Effector CD8-positive, alpha-beta T cell (primary cell): ENCODE measurements at regions not wholly inside any gene's neighbourhood (a gene's known extent, or its start where the extent isn't known, plus 50 kb on each side); places are given as distances from the start of the nearest gene placed in this dataset.

Experiments
- DNase-seq: peaks from one replicate; lab custom pipeline; 2025; lab: John Stamatoyannopoulos, UW

DNA sequence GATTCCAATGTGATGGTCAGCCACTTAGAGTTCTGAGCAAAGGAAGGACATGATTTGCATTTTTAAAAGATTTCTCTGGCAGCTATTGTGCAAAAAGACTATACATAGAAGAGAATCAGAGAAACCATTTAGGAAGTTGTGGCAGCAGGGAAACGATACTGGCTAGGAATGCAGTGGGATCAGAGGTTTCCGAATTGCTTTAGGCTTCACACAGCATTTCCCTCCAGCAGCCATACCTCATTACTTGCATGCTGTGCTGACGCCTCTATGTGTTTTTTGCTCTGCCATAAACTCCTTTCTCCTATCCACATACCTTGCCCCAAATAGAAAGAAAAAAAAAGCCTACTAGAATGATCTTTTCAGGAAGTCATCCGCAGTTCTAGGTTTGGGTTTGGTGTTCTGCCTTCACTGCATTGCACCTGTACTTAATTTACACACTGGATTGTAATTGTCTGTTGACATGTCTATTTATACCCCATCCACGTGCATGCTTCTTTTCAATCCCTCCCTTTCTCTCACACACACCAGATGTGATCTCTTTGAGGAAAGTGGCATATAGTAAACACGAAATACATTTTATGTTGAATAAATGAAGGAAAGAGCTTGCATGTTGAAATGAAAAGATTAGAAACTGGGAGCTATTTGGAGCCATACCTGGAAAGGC lies 860.3 kb upstream of the SEMA6D start:
- DNase-seq, result no peak

DNA sequence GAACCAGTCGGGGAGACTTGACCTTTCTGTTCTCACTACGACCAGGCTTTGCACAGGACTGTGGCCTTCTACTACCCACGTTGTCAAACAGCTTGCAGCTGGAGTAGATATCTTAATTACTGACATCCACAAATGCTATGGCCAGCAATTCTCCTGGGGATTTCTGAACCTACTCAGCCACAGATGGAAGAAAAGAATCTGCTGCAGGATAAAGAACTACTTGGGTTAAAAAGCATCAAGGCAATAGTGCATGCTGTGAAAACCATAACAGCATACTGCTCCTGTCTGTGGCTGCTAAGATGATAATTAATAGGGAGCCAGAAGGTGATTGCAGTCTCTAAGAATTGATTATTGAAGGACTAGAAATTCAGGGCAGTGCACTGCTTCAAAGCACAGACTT lies 859.2 kb upstream of the SEMA6D start:
- DNase-seq, result no peak

DNA sequence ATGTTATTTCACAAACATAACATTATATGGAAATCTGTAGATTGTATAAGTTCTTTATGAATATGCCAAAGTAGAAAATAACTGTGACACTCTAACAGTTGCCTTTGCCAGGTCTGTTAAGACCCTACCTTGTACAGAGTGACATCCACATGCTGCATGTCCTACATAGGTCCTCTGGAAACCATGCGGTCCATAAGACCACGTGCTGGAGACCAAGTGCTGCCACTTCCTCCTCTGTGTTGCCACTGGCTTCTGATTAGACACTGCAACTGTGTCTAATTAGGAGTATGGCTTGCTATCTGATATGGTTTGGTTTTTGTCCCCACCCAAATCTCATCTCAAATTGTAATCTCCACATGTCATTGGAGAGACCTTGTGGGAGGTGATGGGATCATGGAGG lies 855.5 kb upstream of the SEMA6D start:
- DNase-seq, result no peak

DNA sequence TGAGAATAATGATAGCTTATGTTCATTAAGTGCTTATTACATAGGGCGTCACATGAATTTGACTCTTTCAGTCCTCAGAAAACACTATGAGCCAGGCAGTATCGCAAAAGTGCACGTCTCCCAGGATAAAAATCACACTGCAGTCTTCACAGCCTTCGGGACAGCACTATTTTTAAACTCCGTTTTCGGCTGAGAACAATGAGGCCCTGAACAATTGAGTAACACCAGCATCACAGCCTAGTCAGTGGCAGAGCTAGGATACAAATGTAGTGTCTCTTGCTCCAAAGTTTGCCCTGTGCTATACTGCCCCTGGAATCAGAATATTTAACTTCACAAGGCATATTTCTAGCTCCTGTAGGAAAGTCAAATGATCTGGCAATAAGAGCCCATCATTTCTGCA lies 852.1 kb upstream of the SEMA6D start:
- DNase-seq, result no peak

DNA sequence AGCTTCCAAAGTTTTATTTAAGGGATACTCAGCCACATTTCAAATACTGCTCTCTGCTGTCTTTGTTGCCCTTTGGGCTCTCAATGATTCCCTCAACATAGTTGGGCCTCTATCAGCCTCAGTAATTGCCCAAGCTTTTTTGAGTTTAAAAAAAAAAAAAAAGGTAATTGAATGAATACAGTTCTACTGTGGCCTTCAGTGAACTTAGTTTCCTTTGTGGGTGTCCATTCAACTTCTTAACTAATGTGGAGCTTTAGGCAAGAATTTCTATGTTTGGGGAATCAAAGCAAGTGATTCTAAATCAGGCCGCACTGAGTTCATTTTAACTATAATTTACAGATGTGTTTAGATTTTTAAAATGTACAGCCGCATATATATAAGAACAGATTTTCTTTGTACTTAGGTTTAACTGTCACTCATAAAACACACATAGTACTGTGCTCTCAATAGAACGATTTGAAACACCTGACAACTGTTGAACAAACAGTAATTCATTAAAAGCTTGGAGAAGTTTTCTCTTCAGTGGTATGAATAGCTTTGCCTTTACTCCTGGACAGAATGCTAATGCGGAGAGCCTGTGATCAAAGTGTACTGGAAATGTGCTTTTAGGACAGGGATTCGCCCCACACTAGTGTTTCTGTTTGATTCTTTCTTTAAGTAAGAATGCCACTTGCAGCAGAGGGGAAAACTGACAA lies 844.9 kb upstream of the SEMA6D start:
- DNase-seq, result no peak

DNA sequence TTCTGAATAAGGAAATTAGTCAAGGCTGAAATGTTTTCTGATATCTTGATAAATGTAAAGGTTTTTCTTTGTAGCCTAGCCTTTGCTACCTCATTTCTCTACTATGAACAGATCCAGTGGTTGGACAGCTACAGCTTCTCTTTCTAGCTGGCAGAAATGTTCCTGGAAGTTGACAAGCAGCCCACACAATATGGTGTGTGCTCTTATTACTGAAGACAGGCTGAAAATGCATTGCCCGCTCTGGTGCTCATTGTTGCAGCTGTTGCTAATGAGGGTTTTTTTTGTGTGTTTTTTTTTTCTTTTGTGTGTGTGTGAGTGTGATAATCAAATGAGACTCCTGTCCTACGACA lies 844.3 kb upstream of the SEMA6D start:
- DNase-seq, result no peak

DNA sequence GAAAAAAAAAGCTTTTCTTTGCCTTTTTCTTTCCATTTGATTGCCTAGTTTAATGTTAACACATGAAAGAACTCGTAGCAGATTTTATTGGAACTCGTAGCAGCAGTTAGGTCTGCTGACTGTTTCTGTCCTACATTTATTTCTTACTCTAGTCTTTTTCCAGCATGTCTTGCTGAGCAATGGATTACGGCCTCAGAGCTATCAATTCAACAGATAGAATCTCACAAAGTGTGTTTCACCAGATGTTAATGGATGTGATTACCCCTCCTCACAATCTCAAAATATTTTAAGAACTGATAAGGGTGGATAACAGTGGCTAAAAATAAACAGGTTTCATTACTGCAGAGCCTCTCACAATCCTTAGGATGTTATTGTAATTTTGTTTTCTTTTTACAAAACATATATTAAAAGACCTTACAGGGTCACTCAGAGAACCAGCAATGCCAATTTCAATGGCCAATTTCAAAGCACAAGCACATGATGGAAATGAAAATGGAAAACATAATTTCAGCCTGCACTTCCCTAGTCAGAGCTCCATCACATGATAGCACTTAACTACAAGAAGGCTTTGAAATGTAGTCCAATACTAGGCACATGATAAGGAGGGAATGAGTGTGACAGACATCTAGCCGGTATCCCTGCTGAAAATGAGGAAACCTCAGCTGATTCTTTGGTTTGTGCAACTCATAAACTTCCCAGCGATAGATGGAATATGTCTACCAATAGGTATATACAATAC lies 838.1 kb upstream of the SEMA6D start:
- no peak for DNase-seq

DNA sequence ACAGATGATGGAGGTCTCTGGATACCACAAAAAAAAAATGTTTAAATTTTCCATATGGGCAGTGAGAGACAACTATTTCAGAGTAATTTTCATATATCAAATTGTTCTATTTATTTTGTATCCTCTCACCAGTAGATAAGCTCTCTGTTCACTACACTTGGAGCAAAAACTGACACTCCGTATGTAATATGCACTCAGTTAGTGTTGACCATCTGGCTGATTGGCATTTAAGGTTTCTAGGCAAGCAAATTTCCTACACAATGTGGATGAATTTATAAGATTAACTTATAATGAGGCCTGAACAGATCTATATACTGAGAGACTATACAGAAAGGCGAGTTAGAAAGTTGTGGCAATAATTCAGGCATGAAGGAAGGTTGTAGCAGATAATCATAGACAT lies 836.5 kb upstream of the SEMA6D start:
- no peak for DNase-seq

DNA sequence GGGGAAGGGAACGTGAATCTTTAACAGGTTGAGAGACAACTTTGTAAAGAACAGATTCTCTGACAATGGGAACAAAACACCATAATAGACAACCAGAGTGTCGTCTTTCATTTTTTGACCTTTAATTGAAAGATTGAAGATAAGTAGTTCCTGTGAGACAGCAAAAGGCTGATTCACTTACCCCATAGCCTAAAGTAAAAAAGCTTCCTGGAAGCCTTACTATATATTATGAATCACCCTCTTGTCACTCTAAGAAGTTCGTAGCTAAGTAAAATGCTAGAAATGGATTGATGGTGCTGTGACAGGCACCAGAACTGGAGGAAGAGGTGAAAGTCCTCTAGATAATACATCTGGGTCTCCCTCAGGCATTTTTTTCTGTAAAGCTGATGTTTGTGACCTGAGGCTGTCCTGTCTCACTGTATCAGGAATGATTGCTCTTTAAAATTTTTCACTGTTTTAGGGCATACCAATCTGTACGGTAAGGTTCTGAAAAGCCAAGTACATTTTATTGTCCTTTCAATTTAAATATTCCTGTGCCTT lies 824.6 kb upstream of the SEMA6D start:
- DNase-seq, result no peak

DNA sequence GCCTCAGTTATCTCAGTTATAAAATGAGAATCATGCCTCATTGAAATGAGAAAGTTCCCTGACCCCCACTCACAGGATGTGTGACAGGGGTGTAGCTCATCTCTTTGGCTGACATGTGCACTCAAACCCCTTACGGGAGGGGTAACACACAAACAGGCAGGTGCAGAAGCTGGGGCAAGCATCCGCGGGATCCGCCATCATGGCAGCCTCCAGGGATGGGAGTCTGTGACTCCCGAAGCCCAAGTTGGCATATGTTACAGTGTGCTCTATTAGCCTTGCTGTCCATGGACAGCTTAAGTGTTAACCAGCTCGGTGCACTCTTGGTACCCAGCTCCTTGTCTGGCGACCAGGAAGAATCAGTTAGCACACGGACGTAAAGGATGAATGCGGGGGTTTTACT lies 822.7 kb upstream of the SEMA6D start:
- no peak for DNase-seq

DNA sequence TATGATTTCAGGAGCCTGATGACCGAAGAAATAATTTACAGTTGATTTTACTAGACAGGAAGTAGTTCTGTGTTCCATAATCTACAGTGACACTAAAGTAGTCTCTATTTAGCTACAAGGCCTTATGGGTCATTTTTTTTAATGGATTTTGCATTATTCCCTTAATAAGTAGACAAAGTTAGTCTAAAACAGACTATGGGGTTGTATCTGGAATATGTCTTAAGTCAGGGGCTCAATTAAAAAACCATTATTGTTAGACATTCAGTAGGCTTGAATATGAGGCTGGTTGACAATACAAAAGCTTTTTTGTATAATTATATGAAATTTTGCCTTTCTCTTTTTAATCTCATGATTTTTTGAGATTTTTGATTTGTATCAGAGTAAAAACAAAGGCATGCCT lies 820.0 kb upstream of the SEMA6D start:
- DNase-seq, result no peak

DNA sequence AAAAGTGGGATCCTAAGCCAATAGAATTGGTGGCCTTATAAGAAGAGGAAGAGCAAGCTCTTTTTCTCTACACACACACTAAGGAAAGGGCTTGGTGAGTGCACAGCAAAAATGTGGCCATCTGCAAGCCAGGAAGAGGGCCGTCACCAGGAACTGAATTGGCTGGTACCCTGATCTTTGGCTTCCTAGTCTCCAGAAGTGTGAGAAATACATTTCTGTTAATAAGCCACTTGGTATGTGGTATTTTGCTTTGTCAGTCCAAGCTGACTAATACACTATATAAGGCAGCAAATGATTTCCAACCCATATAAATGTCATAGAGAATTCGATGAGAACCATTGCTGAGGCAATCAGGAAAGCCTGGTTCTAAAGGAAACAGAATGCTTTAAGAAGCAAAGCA lies 816.3 kb upstream of the SEMA6D start:
- no peak for DNase-seq

DNA sequence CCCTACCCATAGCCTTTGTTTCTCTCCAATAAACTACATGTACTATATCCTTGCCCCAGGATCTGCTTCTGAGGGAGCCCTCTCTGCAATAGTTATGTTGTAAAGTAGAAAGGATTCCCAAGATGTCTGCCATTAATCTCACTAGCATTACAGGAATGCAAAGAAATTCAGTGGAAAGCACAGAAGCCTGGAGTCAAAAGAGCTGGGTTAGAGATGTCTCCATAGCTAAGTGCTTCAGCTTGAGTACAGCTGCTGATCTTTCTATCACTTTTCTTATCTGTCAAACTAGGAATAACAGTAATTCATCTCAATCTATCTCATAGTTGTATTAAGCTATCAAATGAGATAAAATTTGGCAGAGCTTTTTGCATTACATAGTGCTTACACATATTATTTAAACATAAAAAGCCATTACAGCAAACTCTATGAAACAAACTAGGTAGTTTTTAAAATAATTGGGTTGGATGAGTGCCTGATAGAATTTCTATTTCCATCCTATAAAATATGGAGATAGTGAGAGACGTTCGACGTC lies 799.5 kb upstream of the SEMA6D start:
- DNase-seq, result no peak

DNA sequence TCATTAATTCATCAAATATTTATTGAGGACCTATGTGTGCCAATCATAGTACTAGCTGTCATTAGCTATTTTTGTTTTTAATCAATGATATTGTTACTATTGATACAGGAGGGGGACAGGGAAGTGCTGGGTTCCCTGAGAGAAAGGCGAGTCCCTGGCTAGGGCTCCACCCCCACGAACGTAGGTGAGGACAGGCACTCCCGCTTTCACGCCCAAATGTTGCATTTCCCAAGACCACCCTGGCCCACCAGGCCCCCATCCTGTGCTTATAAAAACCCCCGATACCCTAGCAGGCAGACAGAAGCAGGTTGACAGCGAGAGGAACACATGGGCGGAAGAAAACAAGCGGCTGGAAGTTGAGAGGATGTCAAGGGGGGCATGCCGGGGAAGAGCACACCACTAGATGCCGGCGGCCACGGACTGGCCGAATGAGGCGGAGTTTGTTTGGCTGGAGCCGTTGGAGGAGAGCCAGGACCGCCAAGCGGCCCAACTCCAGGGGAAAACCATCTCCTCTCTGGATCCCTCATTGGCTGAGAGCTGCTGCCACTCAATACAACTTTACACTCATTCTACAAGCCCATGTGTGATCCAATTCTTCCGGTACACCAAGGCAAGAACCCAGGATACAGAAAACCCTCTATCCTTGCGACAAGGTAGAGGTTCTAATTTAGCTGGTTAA lies 798.7 kb upstream of the SEMA6D start:
- no peak for DNase-seq

DNA sequence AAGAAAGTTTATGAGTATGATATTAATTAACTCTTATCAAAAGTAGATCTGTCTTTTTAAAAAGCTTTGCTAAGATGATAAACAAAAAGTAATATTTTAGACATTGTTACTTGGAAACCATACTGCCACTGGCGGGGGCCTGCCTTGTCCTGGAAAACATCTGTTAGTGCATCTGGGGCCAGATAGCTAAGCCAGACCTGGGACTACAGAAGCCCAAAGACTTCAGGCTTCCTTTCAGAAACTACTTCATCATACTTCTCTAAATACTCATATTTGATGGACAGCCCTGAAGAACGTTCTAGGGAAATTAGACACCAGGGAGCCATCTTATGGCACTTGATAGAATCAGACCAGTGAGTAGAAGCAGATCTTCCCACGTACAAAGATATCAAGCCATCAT lies 795.4 kb upstream of the SEMA6D start:
- no peak for DNase-seq

DNA sequence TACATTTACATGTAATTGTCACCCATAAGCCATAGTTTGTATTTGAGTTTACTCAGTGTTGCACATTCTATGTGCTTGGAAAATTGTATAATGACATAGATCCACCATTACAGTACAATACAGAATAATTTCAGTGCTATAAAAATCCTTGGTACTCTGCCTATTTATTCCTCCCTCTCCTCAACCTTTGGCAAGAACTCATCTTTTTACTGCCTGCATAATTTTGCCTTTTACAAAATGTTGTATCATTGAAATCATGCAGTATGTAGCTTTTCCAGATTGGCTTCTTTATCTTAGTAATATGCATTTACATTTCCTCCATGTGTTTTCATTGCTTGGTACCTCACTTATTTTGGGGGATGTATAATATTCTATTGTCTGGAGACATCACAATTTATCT lies 786.9 kb upstream of the SEMA6D start:
- no peak for DNase-seq

DNA sequence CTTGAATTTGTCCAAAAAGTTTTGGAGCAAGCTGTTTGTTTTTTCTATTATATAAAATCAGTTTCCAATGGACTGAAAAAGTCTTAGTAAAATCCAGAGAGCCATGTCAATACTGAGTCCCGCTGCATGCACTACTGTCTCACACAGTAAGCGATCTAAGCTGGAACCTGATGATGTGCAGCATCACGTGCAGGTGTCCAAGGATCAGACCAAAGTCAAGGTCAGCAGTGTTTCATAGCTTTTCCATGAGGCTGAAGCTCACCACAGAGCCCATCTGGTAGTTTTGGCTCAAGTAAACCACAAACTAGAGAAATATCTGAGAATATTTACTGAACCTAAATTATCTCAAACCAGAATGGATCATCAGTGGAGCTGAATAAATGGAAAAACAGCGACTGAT lies 784.0 kb upstream of the SEMA6D start:
- DNase-seq, result no peak

DNA sequence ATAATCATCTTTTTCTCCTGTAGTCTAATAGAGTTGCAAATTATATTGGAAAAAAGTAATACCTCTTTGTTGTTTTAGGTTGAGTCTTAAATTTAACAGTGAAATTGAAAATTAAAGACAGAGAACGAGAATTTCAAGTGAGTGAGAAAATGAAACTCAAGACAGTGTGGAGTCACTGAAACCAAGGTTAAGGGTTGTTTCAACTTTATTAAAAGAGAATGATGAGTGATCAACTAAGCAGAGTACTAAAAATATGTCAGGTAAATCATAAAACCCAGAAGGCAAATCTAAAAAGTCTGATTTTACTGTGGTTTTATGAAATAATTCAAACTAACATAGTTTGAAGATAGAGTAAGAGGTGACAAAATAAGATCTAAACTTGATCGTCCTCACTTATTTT lies 782.5 kb upstream of the SEMA6D start:
- no peak for DNase-seq

DNA sequence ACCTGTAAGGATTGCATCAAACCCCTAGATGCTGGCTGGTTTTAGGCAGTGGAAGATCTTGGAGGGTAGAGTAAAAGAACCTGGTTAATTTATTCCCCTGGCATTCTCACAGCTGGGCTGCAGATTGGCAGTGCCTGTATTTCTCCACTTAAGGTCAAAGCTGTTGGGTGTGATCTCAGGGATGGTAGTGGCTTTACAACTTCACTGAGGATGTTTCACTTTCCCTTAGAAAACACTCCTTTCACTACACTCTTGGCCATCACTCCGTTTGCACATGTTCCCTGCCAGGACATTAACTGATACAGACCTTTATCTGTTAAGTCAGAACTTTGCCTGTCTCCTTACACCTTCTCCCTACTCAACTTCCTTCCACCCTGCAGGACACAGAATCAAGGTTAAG lies 779.1 kb upstream of the SEMA6D start:
- DNase-seq, result no peak

DNA sequence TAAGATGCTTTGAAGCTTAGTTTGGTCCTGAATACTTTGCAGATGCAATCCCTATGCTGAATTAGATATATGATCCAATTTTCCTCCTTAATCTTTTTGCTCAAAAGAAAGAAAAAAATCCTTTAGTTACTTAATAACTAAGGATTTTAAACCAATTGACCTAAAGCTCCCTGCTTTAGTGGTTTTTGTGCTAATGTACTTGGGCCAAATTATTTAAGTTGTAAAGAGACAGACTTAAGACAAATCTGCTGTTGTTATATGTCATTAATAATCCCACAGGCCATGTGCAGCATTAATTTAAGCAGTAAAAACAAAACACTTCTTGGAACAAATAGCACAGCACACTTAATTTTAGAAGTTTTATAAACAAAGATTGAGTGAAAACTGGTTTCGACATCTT lies 776.1 kb upstream of the SEMA6D start:
- no peak for DNase-seq

DNA sequence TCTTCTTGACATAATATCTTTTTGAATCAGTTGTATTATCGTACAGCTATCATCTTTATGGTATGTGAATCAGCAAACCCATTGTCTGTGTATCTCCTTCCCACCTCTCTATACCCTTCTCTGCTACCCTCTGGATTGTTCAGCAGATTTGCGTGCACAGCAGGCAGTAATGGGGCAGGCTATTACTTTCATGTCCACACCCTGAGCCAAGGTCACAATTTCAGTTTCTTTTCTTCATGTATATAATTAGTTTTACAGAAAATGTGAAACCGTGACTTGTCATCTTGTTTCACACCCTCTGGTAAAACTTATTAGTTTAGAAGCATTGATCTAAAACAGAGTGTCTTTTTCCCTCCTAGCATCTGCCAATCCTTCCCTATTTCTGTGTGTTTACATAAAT lies 770.4 kb upstream of the SEMA6D start:
- DNase-seq, result no peak

DNA sequence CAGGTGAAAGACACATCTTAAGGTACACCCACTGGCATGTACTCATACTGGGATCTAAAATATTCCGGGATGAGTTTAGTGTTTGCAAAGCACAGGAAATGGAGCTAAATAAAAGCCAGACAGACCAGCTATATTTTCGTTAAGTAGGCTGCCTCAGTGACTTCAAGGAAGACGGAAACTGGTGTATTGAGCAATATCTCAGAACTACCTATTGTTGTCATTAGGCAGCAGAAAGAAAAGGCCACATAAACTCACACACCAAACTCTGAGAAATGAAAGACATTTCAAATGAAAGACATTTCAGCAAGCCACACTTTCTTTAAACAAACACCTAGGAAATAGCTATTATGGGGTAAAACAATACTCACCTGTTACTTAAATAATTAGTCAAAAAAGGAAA lies 761.7 kb upstream of the SEMA6D start:
- DNase-seq, result no peak
